GM23248 (cell line): ENCODE measurements at regions not wholly inside any gene's neighbourhood (a gene's known extent, or its start where the extent isn't known, plus 50 kb on each side); places are given as distances from the start of the nearest gene placed in this dataset.

Experiments
- EZH2 ChIP-seq: fragments of 200-600 bp; sonication (generic); IDR thresholded peaks from 2 replicates; pipeline ENCODE4 v1.6.1; 2018; ENCODE audit warnings: antibody characterized with exemption, mild to moderate bottlenecking; ENCODE audit not compliant: insufficient read depth, poor library complexity, severe bottlenecking
- EZH2phosphoT487 ChIP-seq: fragments of 200-600 bp; sonication (generic); IDR thresholded peaks from 2 replicates; pipeline ENCODE4 v1.6.1; 2018; ENCODE audit warnings: antibody characterized with exemption, moderate library complexity, mild to moderate bottlenecking, low read depth; ENCODE audit not compliant: insufficient read depth

GRCh38 chr13:65756071-65756671, 1474.0 kb downstream of the PCDH9 start:
- TF ChIP-seq EZH2, result no peak
- no peak for TF ChIP-seq EZH2phosphoT487
